HG03280 (cell line): ENCODE measurements at regions not wholly inside any gene's neighbourhood (a gene's known extent, or its start where the extent isn't known, plus 50 kb on each side); places are given as distances from the start of the nearest gene placed in this dataset.

Experiments
- ATAC-seq: cut with Tn5 transposase; IDR thresholded peaks from one replicate; pipeline ENCODE4 v1.9.1; 2021; ENCODE audit warnings: mild to moderate bottlenecking, moderate library complexity; ENCODE audit not compliant: unreplicated experiment

DNA sequence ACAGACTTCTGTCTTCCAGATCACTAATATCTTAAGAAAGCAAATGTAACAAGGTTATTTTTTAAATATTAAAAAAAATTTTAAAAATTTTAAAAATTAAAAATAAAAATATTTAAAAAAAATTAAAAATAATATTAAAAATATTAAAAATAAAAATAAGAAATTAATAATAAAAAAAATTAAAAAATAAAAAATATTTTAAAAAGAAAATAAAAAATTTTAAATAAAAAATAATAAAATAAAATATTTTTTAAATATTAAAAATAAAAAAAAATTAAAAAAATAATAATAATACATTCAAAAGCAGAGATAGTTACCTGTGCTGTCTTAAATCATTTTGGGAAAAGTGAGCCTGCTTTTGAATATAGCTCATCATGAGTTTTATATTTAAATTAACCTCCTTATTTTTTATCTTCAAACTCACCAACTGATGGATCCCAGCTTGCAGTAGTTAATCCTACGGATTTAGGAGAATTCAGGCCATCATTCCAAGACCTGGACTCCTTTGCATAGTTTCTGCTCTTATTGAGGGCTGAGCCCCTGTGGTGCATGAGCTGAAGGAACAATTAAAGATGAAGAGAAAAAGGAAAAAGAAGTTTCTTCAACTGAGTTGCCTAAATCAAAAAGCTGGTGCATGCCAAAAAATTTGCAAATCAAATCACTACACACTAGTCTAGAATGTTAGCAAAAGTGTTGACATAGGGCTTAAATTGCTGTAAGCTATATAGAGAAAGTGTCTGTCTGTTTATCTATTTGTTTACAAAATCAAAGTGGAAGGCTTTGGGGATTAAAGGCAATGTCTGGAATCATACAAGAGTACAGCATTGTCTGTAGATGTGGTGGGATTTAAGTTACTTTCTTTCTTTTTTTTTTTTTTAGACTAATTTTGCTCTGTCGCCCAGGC is 50.5 kb upstream of the ZNF438 start:
- ATAC-seq, result no peak

DNA sequence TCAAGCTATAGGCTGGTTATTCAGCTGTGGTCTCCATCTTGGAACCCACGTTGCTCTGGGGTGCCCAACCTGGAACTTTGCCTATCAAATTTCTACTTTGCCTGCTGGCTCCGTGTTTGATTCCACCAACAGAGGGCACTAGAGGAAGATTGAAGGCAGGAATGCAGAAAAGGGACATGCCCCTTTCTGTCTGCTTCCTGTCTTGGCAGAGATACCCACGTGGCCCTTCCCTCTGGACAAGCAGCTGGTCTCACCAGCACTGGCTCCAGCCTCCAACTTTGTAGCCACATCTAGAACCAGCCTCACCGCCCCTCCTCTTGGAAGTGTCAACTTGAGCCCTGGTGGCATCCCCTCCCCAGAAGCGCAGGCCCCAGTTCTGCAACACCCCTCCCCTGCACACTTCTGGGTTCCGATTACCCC is 52.1 kb upstream of the ZNF438 start:
- ATAC-seq, result no peak

DNA sequence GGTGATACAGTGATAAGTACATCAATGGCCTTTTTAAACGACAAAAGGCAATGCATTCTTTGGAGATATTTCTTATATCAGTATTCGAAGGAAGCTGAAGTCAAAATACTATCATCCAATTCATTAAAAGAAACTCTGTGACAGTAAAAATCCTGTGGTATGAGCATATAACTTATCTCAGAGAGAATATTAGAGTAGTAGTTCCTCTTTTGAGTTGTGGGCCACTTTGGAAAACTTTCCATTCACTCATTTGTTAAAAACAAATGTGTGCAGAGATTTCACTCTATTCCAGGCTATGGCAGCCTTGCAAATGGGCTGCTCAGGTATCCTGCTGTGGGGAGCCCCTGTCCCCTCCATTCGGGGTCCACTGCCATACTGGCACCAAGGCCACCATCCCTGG is 55.3 kb upstream of the ZNF438 start:
- no peak for ATAC-seq

DNA sequence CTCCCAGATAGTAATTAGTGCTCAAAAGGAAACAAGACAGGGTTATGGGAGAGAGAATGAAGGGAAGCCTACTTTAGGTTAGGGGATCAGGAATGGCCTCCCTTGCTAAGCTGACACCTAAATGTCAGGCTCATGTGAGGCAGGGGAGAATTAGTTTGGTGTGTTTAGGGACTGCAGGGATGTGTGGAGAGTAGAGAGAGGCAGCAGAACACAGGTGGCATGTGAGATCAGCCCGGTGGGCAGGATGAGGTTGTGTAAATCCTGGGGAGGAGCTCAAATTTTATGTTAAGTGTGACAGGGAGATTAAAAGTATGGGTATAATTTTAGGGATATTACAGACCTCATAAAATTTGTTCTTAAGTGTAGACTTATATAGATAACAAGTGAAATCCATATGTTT is 56.2 kb upstream of the ZNF438 start:
- no peak for ATAC-seq

DNA sequence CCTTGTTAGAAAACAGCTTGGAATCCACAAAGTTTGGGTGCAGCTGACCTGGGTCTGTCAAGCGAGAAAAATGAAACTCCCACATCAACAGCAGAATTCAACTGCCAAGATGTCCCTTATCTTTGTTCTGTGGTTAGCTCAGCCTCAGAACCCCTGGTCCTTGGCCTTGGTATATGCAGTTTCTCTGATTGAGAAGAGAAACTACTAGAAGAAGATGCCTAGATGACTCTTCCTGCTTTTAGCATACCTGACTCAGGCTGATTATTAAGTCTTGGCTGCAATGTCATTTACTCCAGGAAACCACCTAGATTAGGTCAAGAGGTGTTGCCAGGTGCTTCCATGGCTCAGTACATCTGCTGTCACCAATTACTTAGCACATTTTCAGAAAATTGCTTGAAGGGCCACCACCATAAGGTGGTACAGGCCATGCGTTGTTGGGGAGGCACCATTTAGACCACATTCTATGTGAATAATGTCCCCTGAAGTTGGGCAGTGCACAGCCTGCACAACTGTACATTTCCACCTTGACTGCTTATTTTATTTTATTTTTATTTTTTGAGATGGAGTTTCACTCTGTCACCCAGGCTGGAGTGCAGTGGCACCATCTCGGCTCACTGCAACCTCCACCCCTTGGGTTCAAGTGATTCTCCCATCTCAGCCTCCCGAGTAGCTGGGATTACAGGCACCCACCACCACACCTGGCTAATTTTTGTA is 59.4 kb upstream of the ZNF438 start:
- no peak for ATAC-seq

DNA sequence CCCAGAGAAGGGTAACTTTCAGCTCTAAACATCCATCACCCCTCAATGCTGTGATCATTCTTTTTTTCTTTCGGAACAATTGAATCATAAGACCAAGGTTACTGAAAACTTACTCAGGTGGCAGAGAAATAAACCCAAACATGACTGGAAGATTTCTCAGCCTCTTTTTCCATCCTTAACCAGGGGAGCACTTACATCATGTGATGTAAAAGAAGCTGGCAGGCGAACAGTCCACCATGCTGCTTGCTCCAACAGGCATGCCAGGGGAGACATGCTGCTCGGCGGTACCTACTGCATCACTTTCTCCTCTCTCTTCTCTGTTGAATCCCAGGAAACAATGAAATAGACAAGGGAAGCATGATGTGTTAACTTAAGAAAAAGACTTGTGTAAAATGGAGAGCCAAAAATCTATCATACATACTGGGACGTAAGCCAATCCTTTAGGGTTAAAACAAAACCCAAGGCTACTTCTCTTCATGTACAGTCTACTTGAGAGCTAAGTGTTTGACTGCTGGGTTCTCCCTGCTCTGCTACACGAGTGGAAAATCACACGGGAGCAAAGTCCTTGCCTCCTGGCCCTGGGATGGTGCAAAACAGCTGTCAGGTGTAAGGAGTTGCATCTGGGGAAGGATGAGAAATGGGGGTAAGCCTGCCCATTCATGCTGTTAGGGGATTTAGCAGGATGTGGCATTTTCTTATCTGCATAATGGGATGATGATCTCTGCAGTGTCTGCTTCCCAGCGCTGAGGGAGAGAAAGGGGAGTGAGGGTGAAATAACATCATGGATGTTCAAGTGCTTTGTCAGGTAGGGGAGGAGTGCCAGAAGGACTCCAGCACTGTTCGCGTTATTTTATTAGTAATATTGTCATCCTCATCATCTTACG is 64.3 kb upstream of the ZNF438 start:
- no peak for ATAC-seq

DNA sequence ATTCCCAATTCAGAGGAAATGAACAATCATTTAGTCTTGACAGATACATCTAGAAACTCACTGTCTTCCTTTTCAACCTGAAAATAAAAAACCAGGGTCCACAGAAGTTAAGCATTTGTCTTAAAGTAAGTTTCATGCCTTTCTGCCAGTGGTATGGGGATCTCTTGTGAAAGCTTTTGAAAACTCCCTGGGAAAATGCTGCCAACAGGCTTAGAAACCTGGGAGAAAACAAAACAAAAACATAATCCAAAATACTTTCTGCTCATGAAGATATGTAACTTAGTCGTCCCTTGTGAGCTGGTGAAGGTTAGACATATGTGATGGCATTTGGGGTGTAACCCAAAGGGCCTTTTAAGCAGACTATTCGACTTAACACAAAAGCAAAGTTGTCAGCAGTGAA is 66.4 kb upstream of the ZNF438 start:
- no peak for ATAC-seq

DNA sequence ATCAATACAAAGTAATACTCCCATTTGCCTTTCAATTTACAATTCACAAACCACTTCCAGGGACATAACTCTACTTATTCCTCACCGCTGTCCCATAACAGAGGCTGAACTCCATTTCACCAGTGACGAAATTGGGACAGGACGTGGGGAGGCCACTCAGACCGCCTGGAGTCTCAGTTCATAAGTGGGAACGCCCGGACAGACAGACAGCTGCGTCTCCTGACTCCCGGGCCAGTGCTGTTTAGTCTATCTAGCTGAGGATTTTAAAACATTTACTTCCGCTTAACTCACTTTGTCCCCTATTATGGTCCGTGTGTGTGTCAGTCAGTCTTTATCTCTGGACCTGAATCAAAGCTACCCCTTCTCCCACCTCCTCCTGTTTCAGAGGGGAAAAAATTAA is 67.4 kb upstream of the ZNF438 start:
- no peak for ATAC-seq

DNA sequence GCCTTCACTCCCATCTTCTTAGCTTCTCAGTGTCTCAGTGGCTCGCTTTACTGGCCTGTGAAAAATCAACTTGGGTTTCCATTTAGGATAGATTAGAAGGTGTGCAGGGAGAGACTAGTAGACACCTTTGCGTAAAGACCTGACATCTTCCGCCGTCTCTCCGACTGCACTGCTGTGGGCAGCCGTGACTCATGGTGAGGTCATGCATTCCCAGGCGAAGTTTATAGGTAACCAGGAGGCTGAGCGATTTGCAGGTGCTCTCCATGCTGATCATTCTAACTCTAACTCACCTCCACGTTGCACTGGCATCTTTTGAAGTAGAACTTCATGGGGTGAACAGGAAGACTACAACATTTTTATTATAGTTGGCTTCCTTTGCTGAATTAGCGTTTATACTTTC is 68.0 kb upstream of the ZNF438 start:
- no peak for ATAC-seq

DNA sequence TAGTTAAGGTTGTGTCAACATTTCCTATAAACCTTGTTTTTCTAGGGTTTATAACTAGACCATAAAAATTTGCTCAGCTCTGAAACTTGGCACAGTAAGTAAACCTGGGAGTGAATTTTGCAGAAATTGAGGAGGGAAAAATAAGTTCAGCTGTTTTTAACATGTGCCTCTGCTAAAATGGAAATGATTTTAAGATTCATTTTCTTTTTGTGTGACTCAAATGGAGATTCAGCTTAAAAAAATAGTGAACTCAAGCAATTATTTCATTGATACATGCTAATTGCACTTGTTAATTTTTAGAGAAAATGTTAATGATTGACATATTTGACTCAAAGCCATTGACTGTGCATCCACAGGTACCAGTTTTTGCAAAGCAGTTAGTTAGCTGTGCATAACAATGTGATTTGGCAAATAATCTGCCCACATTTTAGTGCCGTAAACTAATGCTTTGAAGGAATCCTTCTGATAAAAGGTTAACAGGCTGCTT is 68.5 kb upstream of the ZNF438 start:
- no peak for ATAC-seq

DNA sequence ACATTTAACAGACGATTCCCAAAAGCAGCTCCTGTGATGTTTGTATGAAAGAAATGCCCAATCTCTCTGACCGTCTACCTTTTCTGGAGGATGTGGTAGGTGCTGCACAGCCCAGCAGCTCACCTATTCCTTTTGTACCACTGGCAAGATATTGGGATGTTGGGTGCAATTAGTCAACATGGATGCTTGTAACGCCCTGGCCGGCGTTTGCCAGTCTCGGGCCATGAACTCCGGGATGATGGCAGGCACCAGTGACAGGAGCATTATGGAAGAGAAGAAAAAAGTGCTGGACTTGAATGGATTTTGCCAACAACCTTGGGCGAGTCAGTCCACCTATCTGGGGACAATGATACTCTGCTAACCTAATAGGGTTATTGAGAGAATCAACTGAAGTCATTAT is 69.0 kb upstream of the ZNF438 start:
- ATAC-seq, result no peak

DNA sequence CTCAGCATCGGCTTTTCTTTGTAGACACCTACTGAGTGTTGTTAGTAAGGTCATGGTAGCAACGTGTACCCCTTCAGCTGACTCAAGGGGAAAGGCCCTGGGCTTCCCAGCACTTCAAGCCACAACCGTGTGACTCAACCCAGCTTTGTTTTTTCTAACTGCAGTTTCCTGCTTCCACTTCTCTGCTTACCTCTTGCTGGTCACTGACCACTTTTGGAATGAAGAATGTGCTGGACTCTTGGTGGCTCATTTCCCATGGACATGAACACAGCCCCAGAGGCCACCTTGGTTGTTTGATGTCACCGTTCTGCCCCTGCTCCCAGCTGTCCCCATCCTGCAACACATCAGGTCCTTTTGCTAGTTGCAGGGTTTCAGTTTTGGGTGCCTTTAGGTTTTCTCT is 69.5 kb upstream of the ZNF438 start:
- ATAC-seq, result peak; percentile 61

DNA sequence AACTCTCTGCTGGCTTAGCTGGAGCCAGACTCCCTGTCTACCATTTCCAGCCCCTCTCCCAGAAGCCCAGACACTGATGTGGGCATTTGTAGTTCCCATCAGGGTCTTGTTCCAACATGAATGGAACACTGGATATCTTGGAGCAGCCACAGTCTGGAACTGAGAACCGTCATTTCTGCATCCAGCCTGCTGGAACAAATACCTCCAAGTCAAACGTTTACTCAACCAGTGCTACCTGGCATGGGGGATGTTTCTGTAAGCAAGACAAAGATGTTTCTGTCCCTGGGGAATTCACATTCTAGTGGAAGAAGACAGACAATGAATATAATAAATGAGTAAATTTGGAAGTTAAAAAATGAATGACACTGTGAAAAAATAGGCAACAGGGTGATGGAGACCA is 70.8 kb upstream of the ZNF438 start:
- no peak for ATAC-seq

DNA sequence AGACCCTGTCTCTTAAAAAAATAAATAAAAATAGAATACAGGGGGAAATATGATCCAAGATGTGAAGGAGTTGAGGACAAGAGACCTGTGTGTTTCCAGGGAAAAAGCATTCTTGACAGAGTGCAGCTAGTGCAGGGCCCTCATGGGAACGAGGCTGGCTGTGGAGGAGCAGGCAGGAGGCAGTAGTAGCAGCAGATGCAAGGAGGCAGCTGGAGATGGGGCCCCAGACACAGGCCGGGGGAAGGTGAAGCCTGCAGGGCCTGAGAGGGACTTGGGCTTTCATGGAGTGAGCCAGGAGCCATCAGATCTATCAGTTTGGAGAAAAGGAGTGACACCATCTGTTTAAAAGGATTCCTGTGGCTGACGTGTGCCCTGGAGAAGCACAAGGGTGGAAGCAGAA is 71.4 kb upstream of the ZNF438 start:
- ATAC-seq, result no peak

DNA sequence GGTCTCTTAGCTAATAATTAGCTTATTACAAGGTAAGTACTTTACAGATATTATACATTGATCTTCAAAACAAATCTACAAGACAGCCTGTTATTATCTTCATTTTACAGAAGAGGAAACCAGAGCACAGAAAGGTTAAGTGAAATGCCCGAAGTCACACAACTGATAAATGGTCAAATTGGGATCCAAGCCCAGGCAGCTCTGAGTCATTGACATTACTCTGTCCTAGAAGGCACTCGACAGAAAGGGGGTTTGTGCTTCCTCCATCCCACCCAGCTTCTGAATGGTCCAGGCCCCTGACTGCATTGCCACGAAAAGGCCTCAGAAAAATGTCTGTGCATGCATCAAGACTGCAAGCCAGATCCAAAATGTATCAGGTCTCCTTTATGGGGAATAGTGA is 81.3 kb upstream of the ZNF438 start:
- ATAC-seq, result no peak

DNA sequence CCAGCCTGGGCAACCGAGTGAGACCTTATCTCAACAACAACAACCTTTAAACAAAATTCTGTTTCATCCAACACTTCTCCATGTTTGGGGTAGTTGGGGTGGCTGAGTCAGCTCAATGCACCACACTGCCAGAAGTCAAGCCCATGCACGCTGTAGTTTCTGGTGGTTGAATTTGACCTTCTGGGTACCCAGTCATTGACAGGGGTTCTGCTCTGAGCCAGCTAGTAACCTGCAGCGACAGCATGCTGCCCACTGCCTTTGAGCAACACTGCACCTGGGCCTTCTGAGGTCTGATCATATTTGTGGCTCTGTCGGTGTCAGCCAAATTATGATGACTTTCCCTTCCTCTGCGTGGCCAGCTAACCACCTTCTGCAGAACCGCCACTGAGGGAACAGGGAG is 84.6 kb upstream of the ZNF438 start:
- ATAC-seq, result no peak

DNA sequence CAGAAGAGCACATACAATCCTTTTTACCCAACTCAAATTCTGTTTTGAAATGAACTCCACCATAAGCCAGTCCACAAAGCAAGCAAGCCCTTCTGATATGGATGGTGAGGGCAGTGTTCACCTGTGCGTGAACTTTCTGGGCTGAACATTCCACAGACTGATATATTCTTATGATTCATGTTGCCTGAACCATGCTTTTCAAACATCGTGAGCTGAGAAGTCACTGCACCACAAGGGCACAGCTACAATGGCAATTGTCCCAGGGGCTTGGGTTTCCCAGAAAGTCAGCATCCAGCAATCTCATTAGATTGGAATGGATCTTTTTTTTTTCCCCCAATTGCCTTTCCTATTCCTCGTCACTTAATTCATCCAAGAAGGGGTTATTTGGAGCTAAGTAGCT is 86.9 kb upstream of the ZNF438 start:
- ATAC-seq, result no peak

DNA sequence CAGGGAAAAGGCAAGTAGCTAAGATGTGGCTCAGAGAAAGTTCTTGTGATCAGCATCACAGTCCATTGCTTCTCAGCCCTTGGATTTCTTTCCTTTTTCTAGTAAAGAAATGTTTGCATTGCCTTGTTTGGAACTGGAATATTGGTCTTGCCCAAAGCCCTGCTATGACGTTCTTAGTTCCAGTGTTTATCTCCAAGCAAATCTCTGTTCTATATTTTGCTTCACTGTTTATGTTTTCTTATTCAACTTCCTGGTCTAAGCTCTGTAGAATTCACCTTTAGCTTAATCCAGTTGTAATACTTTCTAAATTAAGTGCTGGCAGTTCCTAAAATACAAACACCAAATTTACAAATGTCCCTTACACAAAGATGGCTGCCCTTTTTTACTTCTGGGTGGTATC is 88.7 kb upstream of the ZNF438 start:
- no peak for ATAC-seq

DNA sequence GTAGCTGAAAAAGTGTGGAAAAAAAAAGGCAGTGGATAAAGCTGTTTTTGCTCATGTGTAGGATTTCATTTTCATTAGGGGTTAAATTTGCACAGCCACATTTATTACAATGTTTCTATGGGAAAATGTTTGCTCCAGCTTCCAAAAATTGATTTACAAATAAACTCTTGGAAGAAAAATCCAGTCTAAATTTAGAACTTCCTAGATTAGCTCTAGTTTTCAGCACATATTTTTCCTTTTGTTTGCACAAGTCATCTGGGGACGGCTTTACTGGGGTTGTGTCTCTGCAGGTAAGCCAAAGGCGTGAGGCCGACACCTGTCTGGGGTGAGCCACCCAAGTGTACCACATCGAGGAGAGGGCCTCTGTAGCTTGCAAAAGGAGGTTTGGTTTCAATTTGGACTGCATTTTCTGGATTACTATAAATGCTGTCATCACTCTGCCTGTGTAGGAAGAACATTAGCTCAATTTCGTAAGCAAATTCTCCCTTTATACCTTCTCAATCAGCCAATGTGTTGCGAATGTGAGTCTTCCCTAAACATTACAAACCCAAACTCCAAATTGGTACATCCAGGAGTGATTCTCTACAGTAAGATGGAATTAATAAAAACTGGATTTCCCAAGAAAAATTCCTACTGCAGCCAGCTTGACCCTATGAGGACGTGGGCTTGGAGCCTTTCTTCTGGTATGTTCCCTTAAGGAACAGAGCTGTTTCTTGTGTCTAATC is 89.5 kb upstream of the ZNF438 start:
- no peak for ATAC-seq

DNA sequence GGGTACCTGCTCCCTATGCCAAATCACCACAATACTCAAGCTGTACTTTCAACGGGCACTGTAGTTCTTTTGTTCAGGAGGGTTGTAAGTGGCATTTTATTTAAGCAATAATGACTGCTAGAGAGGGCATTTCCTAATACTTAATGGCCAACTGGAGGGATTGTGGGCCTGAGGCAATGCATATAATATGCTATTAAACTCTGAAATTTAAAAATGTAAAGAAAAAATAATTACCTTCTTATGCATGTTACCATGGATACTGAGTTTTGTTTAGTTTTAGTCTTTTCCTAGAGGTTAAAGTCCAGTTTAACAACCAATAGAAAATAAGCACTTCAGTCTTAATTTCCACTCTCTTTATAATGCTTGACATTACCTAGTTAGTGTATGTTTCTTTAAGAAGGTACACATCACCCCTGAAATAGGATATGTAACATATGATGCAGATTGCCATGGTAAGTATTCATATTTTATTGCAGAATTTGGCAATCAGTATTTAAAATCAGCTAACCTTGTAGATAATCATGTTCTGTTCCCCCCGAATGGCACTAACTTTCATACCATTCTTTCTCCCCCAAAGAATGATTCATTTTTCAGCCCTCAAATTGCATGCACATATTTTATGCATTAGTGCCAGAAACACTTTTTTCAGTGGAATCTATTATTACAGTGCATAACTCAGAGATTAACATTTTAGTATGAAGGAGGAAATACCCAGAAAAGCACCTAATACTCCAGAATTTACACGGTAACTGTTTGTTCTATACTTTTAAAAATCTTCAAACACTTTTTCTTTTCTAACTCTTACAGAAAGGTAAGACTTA is 90.3 kb upstream of the ZNF438 start:
- ATAC-seq, result no peak
